Omental fat pad (tissue), 3 donors: ENCODE measurements at regions not wholly inside any gene's neighbourhood (a gene's known extent, or its start where the extent isn't known, plus 50 kb on each side); places are given as distances from the start of the nearest gene placed in this dataset.
"Not testable (repeated sequence)": the region's sequence is repeated elsewhere in the genome, so short reads cannot be mapped to it uniquely, and the experiment has no call there.

Experiments
- ATAC-seq: fragments of 150-250 bp; one replicate; pipeline ENCODE4 v1.9.1; 2016; ENCODE audit warnings: mild to moderate bottlenecking, moderate library complexity; ENCODE audit not compliant: low FRiP score
- DNase-seq: peaks from one replicate; pipeline ENCODE4 v3.0.0-alpha.2; 2019; ENCODE audit warnings: low spot score
- CTCF ChIP-seq, 3 donors: fragments of 450-650 bp; IDR thresholded peaks; one replicate each; pipeline ENCODE4 v1.5.1; 2016 to 2017; ENCODE audit warnings: antibody characterized with exemption in 3 of 3, mild to moderate bottlenecking in 3 of 3, moderate library complexity in 2 of 3

- TF ChIP-seq CTCF (IDR thresholded peaks at IDR 0.05): no peak
- DNase-seq (no peak), ATAC-seq (no peak)
Measured at GRCh38 chr14:84095681-84096080, 1434.3 kb upstream of the FLRT2 start.

- no peak for TF ChIP-seq CTCF (IDR thresholded peaks at IDR 0.05)
- no peak for DNase-seq
- no peak for ATAC-seq
Measured at GRCh38 chr14:84098261-84098660, 1431.7 kb upstream of the FLRT2 start.

GRCh38 chr14:84099560-84099959 lies 1430.4 kb upstream of the FLRT2 start:
- not testable (repeated sequence) for ATAC-seq, DNase-seq

GRCh38 chr14:84107835-84108343 lies 1422.1 kb upstream of the FLRT2 start:
- no peak for TF ChIP-seq CTCF (IDR thresholded peaks at IDR 0.05)
- DNase-seq: no peak
- ATAC-seq: no peak

GRCh38 chr14:84108746-84109457 lies 1421.0 kb upstream of the FLRT2 start:
- ATAC-seq (no peak), DNase-seq (no peak)
- TF ChIP-seq CTCF (IDR thresholded peaks at IDR 0.05): no peak

GRCh38 chr14:84112589-84112988 lies 1417.4 kb upstream of the FLRT2 start:
- ATAC-seq: no peak

GRCh38 chr14:84125676-84126075 lies 1404.3 kb upstream of the FLRT2 start:
- DNase-seq (no peak), ATAC-seq (no peak)
- no peak for TF ChIP-seq CTCF (IDR thresholded peaks at IDR 0.05)

More at GRCh38 chr14:84112589-84112988, 1417.4 kb upstream of the FLRT2 start:
- TF ChIP-seq CTCF (IDR thresholded peaks at IDR 0.05): no peak
- no peak for DNase-seq
